NB4 (cell line): ENCODE measurements at regions not wholly inside any gene's neighbourhood (a gene's known extent, or its start where the extent isn't known, plus 50 kb on each side); places are given as distances from the start of the nearest gene placed in this dataset.

Experiments
- DNase-seq: peaks from one replicate; pipeline ENCODE4 v3.0.0; 2010; ENCODE audit warnings: low read depth
- H3K4me3 ChIP-seq: one replicate; pipeline ENCODE4 v1.5.1; 2011; ENCODE audit warnings: mild to moderate bottlenecking, low read depth, low read length, moderate library complexity
- MYC ChIP-seq: IDR thresholded peaks from 2 replicates; pipeline ENCODE4 v1.6.1; 2011; ENCODE audit warnings: low read depth, low read length
- POLR2A ChIP-seq: IDR thresholded peaks from 2 replicates; pipeline ENCODE4 v1.6.1; 2011; ENCODE audit warnings: mild to moderate bottlenecking; ENCODE audit not compliant: insufficient read length; ENCODE audit errors: extremely low read depth
- TF ChIP-seq, protein P1 (sequence below): IDR thresholded peaks from one replicate; pipeline ENCODE4 v1.5.1; 2012; ENCODE audit warnings: low read depth, low read length
- TF ChIP-seq, protein P2 (sequence below): IDR thresholded peaks from 2 replicates; pipeline ENCODE4 v1.6.1; 2011; ENCODE audit warnings: low read depth, low read length

GRCh38 chr6:108771421-108771820 is 76.8 kb upstream of the ARMC2 start:
- no peak for TF ChIP-seq POLR2A
- TF ChIP-seq MYC = no peak
- TF ChIP-seq, protein P1, sequence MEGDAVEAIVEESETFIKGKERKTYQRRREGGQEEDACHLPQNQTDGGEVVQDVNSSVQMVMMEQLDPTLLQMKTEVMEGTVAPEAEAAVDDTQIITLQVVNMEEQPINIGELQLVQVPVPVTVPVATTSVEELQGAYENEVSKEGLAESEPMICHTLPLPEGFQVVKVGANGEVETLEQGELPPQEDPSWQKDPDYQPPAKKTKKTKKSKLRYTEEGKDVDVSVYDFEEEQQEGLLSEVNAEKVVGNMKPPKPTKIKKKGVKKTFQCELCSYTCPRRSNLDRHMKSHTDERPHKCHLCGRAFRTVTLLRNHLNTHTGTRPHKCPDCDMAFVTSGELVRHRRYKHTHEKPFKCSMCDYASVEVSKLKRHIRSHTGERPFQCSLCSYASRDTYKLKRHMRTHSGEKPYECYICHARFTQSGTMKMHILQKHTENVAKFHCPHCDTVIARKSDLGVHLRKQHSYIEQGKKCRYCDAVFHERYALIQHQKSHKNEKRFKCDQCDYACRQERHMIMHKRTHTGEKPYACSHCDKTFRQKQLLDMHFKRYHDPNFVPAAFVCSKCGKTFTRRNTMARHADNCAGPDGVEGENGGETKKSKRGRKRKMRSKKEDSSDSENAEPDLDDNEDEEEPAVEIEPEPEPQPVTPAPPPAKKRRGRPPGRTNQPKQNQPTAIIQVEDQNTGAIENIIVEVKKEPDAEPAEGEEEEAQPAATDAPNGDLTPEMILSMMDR = no peak
- TF ChIP-seq, protein P2, sequence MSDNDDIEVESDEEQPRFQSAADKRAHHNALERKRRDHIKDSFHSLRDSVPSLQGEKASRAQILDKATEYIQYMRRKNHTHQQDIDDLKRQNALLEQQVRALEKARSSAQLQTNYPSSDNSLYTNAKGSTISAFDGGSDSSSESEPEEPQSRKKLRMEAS = no peak
- no peak for DNase-seq
- no peak overlapping the region for H3K4me3 ChIP-seq

DNA sequence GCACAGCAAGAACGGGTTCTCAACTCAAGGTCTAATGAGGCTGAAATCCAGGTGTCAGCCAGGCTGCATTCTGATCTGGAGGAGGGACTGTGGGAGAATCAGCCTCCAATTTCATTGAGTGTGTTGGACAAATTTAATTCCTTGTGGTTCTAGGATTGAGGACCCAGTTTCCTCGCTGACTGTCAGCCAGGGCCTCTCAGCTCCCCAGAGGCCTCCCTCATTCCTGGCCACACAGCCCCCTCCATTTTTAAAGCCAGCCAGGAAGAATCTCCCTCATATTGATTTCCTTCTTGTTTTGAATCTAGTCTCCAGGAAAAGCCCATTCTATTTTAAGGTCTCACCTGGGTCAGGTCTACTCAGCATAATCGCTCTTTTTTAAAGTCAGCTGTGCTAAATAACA is 73.7 kb upstream of the ARMC2 start:
- no peak overlapping the region for H3K4me3 ChIP-seq
- no peak for TF ChIP-seq POLR2A
- TF ChIP-seq MYC = no peak
- TF ChIP-seq, protein P2 = no peak
- DNase-seq = no peak

DNA sequence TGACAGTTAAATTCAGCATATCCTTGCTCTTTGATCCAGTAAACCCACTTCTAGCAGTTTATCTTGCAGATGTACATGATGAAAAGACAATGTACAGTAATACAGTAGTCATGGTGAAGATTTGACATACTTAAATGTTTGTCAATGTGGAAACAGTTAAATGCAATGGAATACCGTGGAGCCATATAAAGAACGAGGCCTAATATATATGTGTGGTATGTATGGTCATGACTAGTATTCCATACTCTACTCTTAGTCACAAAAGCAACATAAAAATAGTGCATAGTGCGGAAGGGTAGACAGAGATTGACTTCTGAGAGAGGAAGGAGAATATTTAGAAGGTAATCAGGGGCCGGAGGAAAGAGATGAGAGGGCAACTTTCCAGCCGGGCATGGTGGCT is 70.7 kb upstream of the ARMC2 start:
- H3K4me3 ChIP-seq = no peak overlapping the region
- TF ChIP-seq, protein P1 = no peak
- TF ChIP-seq MYC (no peak), POLR2A (no peak)
- TF ChIP-seq, protein P2 = no peak
- DNase-seq = no peak

- DNase-seq = no peak
- no peak overlapping the region for H3K4me3 ChIP-seq
- TF ChIP-seq MYC = no peak
- TF ChIP-seq, protein P2 = no peak
- TF ChIP-seq POLR2A = no peak
- TF ChIP-seq, protein P1 = no peak
Measured at GRCh38 chr6:108778421-108779186, 69.6 kb upstream of the ARMC2 start.

DNA sequence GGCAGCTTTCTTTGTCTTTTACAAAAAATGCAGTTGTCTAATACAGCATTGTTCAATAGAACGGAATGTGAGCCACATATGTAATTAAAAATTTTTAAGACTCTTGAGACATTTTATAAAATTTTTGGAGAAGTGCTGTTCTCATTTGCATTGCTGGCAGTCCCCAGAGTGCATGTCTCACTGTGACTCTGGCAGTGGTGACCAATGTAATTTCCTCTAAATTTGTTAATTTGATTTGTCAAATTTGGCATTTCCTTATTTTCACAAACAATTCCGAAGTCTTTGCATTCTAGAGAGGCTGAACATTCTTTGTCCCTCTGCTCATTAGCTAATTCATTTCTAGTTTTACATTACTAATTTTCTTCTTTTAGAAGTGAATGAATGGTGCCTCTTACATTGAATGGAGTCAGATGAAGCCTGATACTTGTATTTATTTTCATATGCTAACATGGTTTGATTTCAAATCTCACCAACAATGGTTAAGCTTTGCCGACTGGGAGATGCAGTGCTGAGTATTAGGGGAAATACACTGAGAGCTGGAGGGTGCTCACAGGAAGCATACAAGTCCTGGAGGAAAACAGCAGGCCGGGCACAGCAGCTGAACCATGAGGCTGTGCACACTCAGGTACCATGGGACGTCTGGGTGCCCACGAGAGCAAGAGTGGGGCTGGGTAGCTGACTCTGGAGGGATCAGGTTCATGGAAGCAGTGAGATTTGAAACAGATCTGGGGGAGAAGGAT is 68.5 kb upstream of the ARMC2 start:
- no peak for DNase-seq
- TF ChIP-seq POLR2A = no peak
- TF ChIP-seq, protein P2 = no peak
- no peak for TF ChIP-seq MYC
- TF ChIP-seq, protein P1 = no peak
- H3K4me3 ChIP-seq = no peak overlapping the region

- no peak for DNase-seq
- TF ChIP-seq, protein P2 = no peak
- TF ChIP-seq POLR2A (no peak), MYC (no peak)
- TF ChIP-seq, protein P1 = no peak
- no peak overlapping the region for H3K4me3 ChIP-seq
Measured at GRCh38 chr6:108780784-108781183, 67.4 kb upstream of the ARMC2 start.
